ENCODE measurements at regions not wholly inside any gene's neighbourhood (a gene's known extent, or its start where the extent isn't known, plus 50 kb on each side); places are given as distances from the start of the nearest gene placed in this dataset.

GRCh38 chr3:15873415-15873814, 75.6 kb upstream of the ANKRD28 start:
- no peak overlapping the region for H2AK5ac ChIP-seq (ENCODE audit: insufficient read length, low read length)
- no peaks in the 10 kb centered on the region for H3K79me1 ChIP-seq (ENCODE audit: insufficient read depth, low read depth, low read length, poor library complexity, severe bottlenecking)
- no peak overlapping the region for H3K4me2 ChIP-seq (ENCODE audit: insufficient read depth, insufficient read length, low read length)
- no peak overlapping the region for H3K9ac ChIP-seq (ENCODE audit: extremely low read depth, insufficient read length, low read length)
- no peaks in the 10 kb centered on the region for H3K9me3 ChIP-seq (ENCODE audit: control insufficient read depth, low read depth, low read length)
- H3K23me2 ChIP-seq (ENCODE audit: insufficient read length, low read depth, low read length, poor library complexity, severe bottlenecking), result no peaks in the 10 kb centered on the region
- no CpG with 5 or more reads among the region's 4 CpGs for WGBS (ENCODE audit: extremely low coverage, insufficient read length, low lambda C conversion rate)
- no peaks in the 10 kb centered on the region for H3K4me1 ChIP-seq (ENCODE audit: insufficient read depth, low read length)
- H3K56ac ChIP-seq (ENCODE audit: insufficient read length, low read depth, low read length), result no peak overlapping the region
- no peak overlapping the region for H2BK5ac ChIP-seq (ENCODE audit: insufficient read length, low read length)
- TF ChIP-seq CTCF (conservative IDR thresholded peaks at IDR 0.05), result no peak
- peaks cover 4 to 7% of the 10 kb centered on the region in 2 experiments; a peak in 3 of 5 replicates for H3K9me3 Mint-ChIP-seq
- H3K27me3 Mint-ChIP-seq (ENCODE audit: low read depth), result no peaks in the 10 kb centered on the region
- H2BK15ac ChIP-seq (ENCODE audit: low read depth, low read length), result no peak overlapping the region
- no peak overlapping the region for H2BK20ac ChIP-seq (ENCODE audit: low read depth, low read length, poor library complexity, severe bottlenecking)
- H4K91ac ChIP-seq (ENCODE audit: insufficient read length, low read depth, low read length), result no peak overlapping the region
- H3K79me2 ChIP-seq (ENCODE audit: insufficient read depth, low read length), result no peaks in the 10 kb centered on the region
- peaks cover 6 to 8% (median 7%) of the 10 kb centered on the region in 3 experiments for H3K36me3 Mint-ChIP-seq (ENCODE audit: insufficient read depth in 1 of 3, low read depth in 3 of 3)
- no peak overlapping the region for H3K18ac ChIP-seq (ENCODE audit: insufficient read length, low read depth, low read length)
- H3K27ac Mint-ChIP-seq, result no peak overlapping the region
- H2AFZ ChIP-seq (ENCODE audit: low read length), result no peak overlapping the region
- no peak overlapping the region for H3K27ac ChIP-seq (ENCODE audit: insufficient read length, low read depth, low read length)
- no peaks in the 10 kb centered on the region for H3K27me3 ChIP-seq (ENCODE audit: insufficient read depth, low read length)
- H3K23ac ChIP-seq (ENCODE audit: insufficient read length, low read depth, low read length), result no peak overlapping the region
- H3K14ac ChIP-seq (ENCODE audit: insufficient read depth, low read length), result no peak overlapping the region
- no peaks in the 10 kb centered on the region for H3K4me1 Mint-ChIP-seq
- no peak overlapping the region for H2BK120ac ChIP-seq (ENCODE audit: low read depth, low read length, poor library complexity, severe bottlenecking)
- H2BK12ac ChIP-seq (ENCODE audit: insufficient read length, low read depth, low read length), result no peak overlapping the region
- no peak for DNase-seq
- no peak overlapping the region for H3K4me3 Mint-ChIP-seq
- H3T11ph ChIP-seq (ENCODE audit: low read length), result no peak overlapping the region
- H4K8ac ChIP-seq (replicated peaks; ENCODE audit: insufficient read length, low read depth, low read length), result no peak overlapping the region
- H4K5ac ChIP-seq (ENCODE audit: insufficient read length, low read depth, low read length), result no peak overlapping the region
- H3K4ac ChIP-seq (ENCODE audit: low read depth, low read length), result no peak overlapping the region
- H4K20me1 ChIP-seq (ENCODE audit: control insufficient read depth, insufficient read depth, insufficient read length), result no peaks in the 10 kb centered on the region
